Neural progenitor cell (in vitro differentiated cells): ENCODE measurements at regions not wholly inside any gene's neighbourhood (a gene's known extent, or its start where the extent isn't known, plus 50 kb on each side); places are given as distances from the start of the nearest gene placed in this dataset.

Experiments used
- EZH2 ChIP-seq: fragments of 200-600 bp; sonication (generic); IDR thresholded peaks from 2 replicates; pipeline ENCODE4 v1.6.1; 2017; ENCODE audit warnings: antibody characterized with exemption, mild to moderate bottlenecking, moderate library complexity
- EZH2phosphoT487 ChIP-seq: fragments of 200-600 bp; sonication (generic); IDR thresholded peaks from 2 replicates; pipeline ENCODE4 v1.6.1; 2017; ENCODE audit warnings: antibody characterized with exemption
- TF ChIP-seq, protein P1 (sequence below): fragments of 200-600 bp; sonication (generic); IDR thresholded peaks from 2 replicates; pipeline ENCODE4 v1.5.1; 2017; ENCODE audit warnings: antibody characterized with exemption, mild to moderate bottlenecking

- no peak for TF ChIP-seq EZH2
- TF ChIP-seq, protein P1, sequence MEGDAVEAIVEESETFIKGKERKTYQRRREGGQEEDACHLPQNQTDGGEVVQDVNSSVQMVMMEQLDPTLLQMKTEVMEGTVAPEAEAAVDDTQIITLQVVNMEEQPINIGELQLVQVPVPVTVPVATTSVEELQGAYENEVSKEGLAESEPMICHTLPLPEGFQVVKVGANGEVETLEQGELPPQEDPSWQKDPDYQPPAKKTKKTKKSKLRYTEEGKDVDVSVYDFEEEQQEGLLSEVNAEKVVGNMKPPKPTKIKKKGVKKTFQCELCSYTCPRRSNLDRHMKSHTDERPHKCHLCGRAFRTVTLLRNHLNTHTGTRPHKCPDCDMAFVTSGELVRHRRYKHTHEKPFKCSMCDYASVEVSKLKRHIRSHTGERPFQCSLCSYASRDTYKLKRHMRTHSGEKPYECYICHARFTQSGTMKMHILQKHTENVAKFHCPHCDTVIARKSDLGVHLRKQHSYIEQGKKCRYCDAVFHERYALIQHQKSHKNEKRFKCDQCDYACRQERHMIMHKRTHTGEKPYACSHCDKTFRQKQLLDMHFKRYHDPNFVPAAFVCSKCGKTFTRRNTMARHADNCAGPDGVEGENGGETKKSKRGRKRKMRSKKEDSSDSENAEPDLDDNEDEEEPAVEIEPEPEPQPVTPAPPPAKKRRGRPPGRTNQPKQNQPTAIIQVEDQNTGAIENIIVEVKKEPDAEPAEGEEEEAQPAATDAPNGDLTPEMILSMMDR: no peak
- TF ChIP-seq EZH2phosphoT487: no peak
Observed at GRCh38 chr15:69861331-69862171, 236.2 kb downstream of the TLE3 start.
